WTC11 (cell line): ENCODE measurements at regions not wholly inside any gene's neighbourhood (a gene's known extent, or its start where the extent isn't known, plus 50 kb on each side); places are given as distances from the start of the nearest gene placed in this dataset.

ENCODE experiments used
- CREB1 ChIP-seq: sonication (generic); formaldehyde crosslinking; IDR thresholded peaks from 2 replicates; pipeline ENCODE4 v1.8.0; 2023; ENCODE audit warnings: mild to moderate bottlenecking, missing genetic modification reagents
- CTCF ChIP-seq: fragments of 200-600 bp; IDR thresholded peaks from 2 replicates; pipeline ENCODE4 v1.8.0; 2022; ENCODE audit warnings: antibody characterized with exemption
- E2F1 ChIP-seq: sonication (generic); formaldehyde crosslinking; IDR thresholded peaks from 2 replicates; pipeline ENCODE4 v1.8.0; 2022; ENCODE audit warnings: mild to moderate bottlenecking, missing genetic modification reagents
- E2F5 ChIP-seq: sonication (generic); formaldehyde crosslinking; IDR thresholded peaks from 2 replicates; pipeline ENCODE4 v1.8.1; 2022; ENCODE audit warnings: mild to moderate bottlenecking, moderate library complexity, missing genetic modification reagents
- FOXP1 ChIP-seq: sonication (generic); formaldehyde crosslinking; IDR thresholded peaks from 2 replicates; pipeline ENCODE4 v1.8.0; 2022; ENCODE audit warnings: missing genetic modification reagents, mild to moderate bottlenecking, moderate library complexity, borderline replicate concordance
- IRF2 ChIP-seq: sonication (generic); formaldehyde crosslinking; IDR thresholded peaks from 2 replicates; pipeline ENCODE4 v1.8.0; 2022; ENCODE audit warnings: low read depth, missing genetic modification reagents, borderline replicate concordance
- JUN ChIP-seq: sonication (generic); formaldehyde crosslinking; IDR thresholded peaks from 2 replicates; pipeline ENCODE4 v1.8.0; 2023; ENCODE audit warnings: mild to moderate bottlenecking, missing genetic modification reagents
- MAX ChIP-seq: sonication (generic); formaldehyde crosslinking; IDR thresholded peaks from 2 replicates; pipeline ENCODE4 v1.8.0; 2022; ENCODE audit warnings: mild to moderate bottlenecking, missing genetic modification reagents
- NR2C2 ChIP-seq: sonication (generic); formaldehyde crosslinking; IDR thresholded peaks from 2 replicates; pipeline ENCODE4 v1.8.0; 2022; ENCODE audit warnings: mild to moderate bottlenecking, missing genetic modification reagents
- ZBTB43 ChIP-seq: sonication (generic); formaldehyde crosslinking; IDR thresholded peaks from 2 replicates; pipeline ENCODE4 v1.8.1; 2023; ENCODE audit warnings: mild to moderate bottlenecking, missing genetic modification reagents
- ZNF512 ChIP-seq: sonication (generic); formaldehyde crosslinking; IDR thresholded peaks from 2 replicates; pipeline ENCODE4 v1.8.1; 2022; ENCODE audit warnings: missing genetic modification reagents, borderline replicate concordance

GRCh38 chr5:152147286-152147685, 222.6 kb upstream of the GLRA1 start:
- TF ChIP-seq CTCF, result no peak
- TF ChIP-seq ZBTB43 (CRISPR knock-in tag), result no peak
- no peak for TF ChIP-seq MAX (CRISPR knock-in tag)
- TF ChIP-seq FOXP1 (CRISPR knock-in tag), result no peak
- TF ChIP-seq E2F1, result no peak
- no peak for TF ChIP-seq NR2C2 (CRISPR knock-in tag)
- no peak for TF ChIP-seq CREB1 (CRISPR knock-in tag)
- TF ChIP-seq JUN (CRISPR knock-in tag), result no peak
- no peak for TF ChIP-seq ZNF512 (CRISPR knock-in tag)
- no peak for TF ChIP-seq IRF2 (CRISPR knock-in tag)
- TF ChIP-seq E2F5 (CRISPR knock-in tag), result no peak
